Spinal cord (tissue), 9 donors: ENCODE measurements at regions not wholly inside any gene's neighbourhood (a gene's known extent, or its start where the extent isn't known, plus 50 kb on each side); places are given as distances from the start of the nearest gene placed in this dataset.

Source experiments
- DNase-seq, 6 donors: peaks; one replicate each; pipeline versions ENCODE4 v3.0.0 to v3.0.0-alpha.2; 2013 to 2015; ENCODE audit warnings: low spot score in 6 of 6, low read depth in 4 of 6
- H3K27ac ChIP-seq: one replicate; pipeline ENCODE4 v1.5.1; 2013; ENCODE audit warnings: low read depth, low read length, control low read depth
- H3K27me3 ChIP-seq: one replicate; pipeline ENCODE4 v1.6.1; 2013; ENCODE audit warnings: low read length; ENCODE audit not compliant: control insufficient read depth, insufficient read depth
- H3K36me3 ChIP-seq: one replicate; pipeline ENCODE4 v1.6.1; 2013; ENCODE audit warnings: low read length; ENCODE audit not compliant: control insufficient read depth, insufficient read depth
- H3K4me1 ChIP-seq: one replicate; pipeline ENCODE4 v1.6.1; 2013; ENCODE audit warnings: low read length; ENCODE audit not compliant: control insufficient read depth, insufficient read depth
- H3K4me3 ChIP-seq: one replicate; pipeline ENCODE4 v1.5.1; 2013; ENCODE audit warnings: low read depth, low read length, control low read depth
- H3K9me3 ChIP-seq: one replicate; pipeline ENCODE4 v1.6.1; 2013; ENCODE audit warnings: low read length; ENCODE audit not compliant: control insufficient read depth, insufficient read depth
- WGBS: methylation state at CpG from one replicate; pipeline ENCODE4 v1.1.5; 2013; ENCODE audit warnings: missing lambda C conversion rate; ENCODE audit not compliant: insufficient coverage; 5-methylcytosine and 5-hydroxymethylcytosine counted together
- donor health status: healthy.

- no peak overlapping the region for H3K27ac ChIP-seq
- H3K36me3 ChIP-seq: no peaks in the 10 kb centered on the region
- no peaks in the 10 kb centered on the region for H3K27me3 ChIP-seq
- H3K9me3 ChIP-seq: no peaks in the 10 kb centered on the region
- 94% methylated on average over 1 of the region's 1 CpG for WGBS
- peaks cover 36% of the 10 kb centered on the region for H3K4me1 ChIP-seq
- no peak overlapping the region for H3K4me3 ChIP-seq
- no peak for DNase-seq
Measured at GRCh38 chr1:5297886-5298239, 643.5 kb downstream of the AJAP1 start.

- Histone ChIP-seq H3K36me3 (no peaks in the 10 kb centered on the region), H3K4me3 (no peak overlapping the region), H3K9me3 (no peaks in the 10 kb centered on the region), H3K27ac (no peak overlapping the region), H3K27me3 (no peaks in the 10 kb centered on the region), H3K4me1 (peaks cover 36% of the 10 kb centered on the region)
- 35% methylated on average over 8 of the region's 9 CpGs for WGBS
- peak in 2 of 6 donors; percentile 63 to 96 for DNase-seq
Measured at GRCh38 chr1:5297180-5297885, 642.9 kb downstream of the AJAP1 start.

GRCh38 chr1:5296557-5297179 is 642.3 kb downstream of the AJAP1 start:
- H3K9me3 ChIP-seq: no peaks in the 10 kb centered on the region
- WGBS: 48% methylated on average over 12 of the region's 18 CpGs

GRCh38 chr1:5296095-5296494 is 641.7 kb downstream of the AJAP1 start:
- H3K27ac ChIP-seq: no peak overlapping the region
- peak in 2 of 6 donors; percentile 55 to 84 for DNase-seq
- H3K36me3 ChIP-seq: no peaks in the 10 kb centered on the region
- H3K4me1 ChIP-seq: peaks cover 36% of the 10 kb centered on the region
- H3K4me3 ChIP-seq: no peak overlapping the region
- 26% methylated on average over 9 of the region's 12 CpGs for WGBS
- H3K27me3 ChIP-seq: no peaks in the 10 kb centered on the region
- no peaks in the 10 kb centered on the region for H3K9me3 ChIP-seq

More at GRCh38 chr1:5296557-5297179, 642.3 kb downstream of the AJAP1 start:
- Histone ChIP-seq H3K4me3 (no peak overlapping the region), H3K27me3 (no peaks in the 10 kb centered on the region), H3K27ac (no peak overlapping the region), H3K36me3 (no peaks in the 10 kb centered on the region), H3K4me1 (peaks cover 36% of the 10 kb centered on the region)
- peak in 2 of 6 donors; percentile 56 to 86 for DNase-seq

- H3K27ac ChIP-seq: no peak overlapping the region
- 52% methylated on average over 5 of the region's 6 CpGs for WGBS
Measured at GRCh38 chr1:5291889-5292288, 637.5 kb downstream of the AJAP1 start.

GRCh38 chr1:5287178-5288150 is 633.1 kb downstream of the AJAP1 start:
- H3K36me3 ChIP-seq: no peaks in the 10 kb centered on the region
- DNase-seq: peak in 2 of 6 donors; percentile 51 to 76
- H3K4me3 ChIP-seq: no peak overlapping the region
- no peaks in the 10 kb centered on the region for H3K9me3 ChIP-seq
- H3K27me3 ChIP-seq: no peaks in the 10 kb centered on the region
- WGBS: 30% methylated on average over 13 of the region's 17 CpGs
- H3K27ac ChIP-seq: no peak overlapping the region
- H3K4me1 ChIP-seq: peaks cover 12% of the 10 kb centered on the region

More at GRCh38 chr1:5291889-5292288, 637.5 kb downstream of the AJAP1 start:
- Histone ChIP-seq H3K27me3 (no peaks in the 10 kb centered on the region), H3K9me3 (no peaks in the 10 kb centered on the region), H3K4me3 (no peak overlapping the region), H3K36me3 (no peaks in the 10 kb centered on the region), H3K4me1 (peaks cover 33% of the 10 kb centered on the region)
- DNase-seq: peak in 1 of 6 donors; percentile 88

GRCh38 chr1:5286244-5286643 is 631.8 kb downstream of the AJAP1 start:
- Histone ChIP-seq H3K27ac (no peak overlapping the region), H3K4me1 (peaks cover 12% of the 10 kb centered on the region), H3K36me3 (no peaks in the 10 kb centered on the region), H3K9me3 (no peaks in the 10 kb centered on the region), H3K27me3 (no peaks in the 10 kb centered on the region), H3K4me3 (no peak overlapping the region)
- peak in 1 of 6 donors; percentile 42 for DNase-seq
- WGBS: 86% methylated on average over 2 of the region's 2 CpGs

GRCh38 chr1:5274527-5274926 is 620.1 kb downstream of the AJAP1 start:
- H3K4me3 ChIP-seq: no peak overlapping the region
- peaks cover 12% of the 10 kb centered on the region for H3K4me1 ChIP-seq
- WGBS: 59% methylated on average over 5 of the region's 5 CpGs
- no peaks in the 10 kb centered on the region for H3K9me3 ChIP-seq
- DNase-seq: peak in 1 of 6 donors; percentile 70
- H3K27ac ChIP-seq: no peak overlapping the region
- H3K27me3 ChIP-seq: no peaks in the 10 kb centered on the region
- H3K36me3 ChIP-seq: no peaks in the 10 kb centered on the region

- no peak overlapping the region for H3K4me3 ChIP-seq
- no peaks in the 10 kb centered on the region for H3K27me3 ChIP-seq
- peak in 1 of 6 donors; percentile 36 for DNase-seq
- 30% methylated on average over 3 of the region's 3 CpGs for WGBS
- H3K27ac ChIP-seq: no peak overlapping the region
- H3K4me1 ChIP-seq: peaks cover 12% of the 10 kb centered on the region
- no peaks in the 10 kb centered on the region for H3K36me3 ChIP-seq
- H3K9me3 ChIP-seq: no peaks in the 10 kb centered on the region
Measured at GRCh38 chr1:5273280-5274003, 619.0 kb downstream of the AJAP1 start.
